NB4 (cell line): ENCODE measurements at regions not wholly inside any gene's neighbourhood (a gene's known extent, or its start where the extent isn't known, plus 50 kb on each side); places are given as distances from the start of the nearest gene placed in this dataset.

ENCODE experiments used
- CTCF ChIP-seq: IDR thresholded peaks from one replicate; pipeline ENCODE4 v1.5.1; 2012; ENCODE audit warnings: low read depth, low read length
- MAX ChIP-seq: IDR thresholded peaks from 2 replicates; pipeline ENCODE4 v1.6.1; 2011; ENCODE audit warnings: low read depth, low read length
- POLR2A ChIP-seq: IDR thresholded peaks from 2 replicates; pipeline ENCODE4 v1.6.1; 2011; ENCODE audit warnings: mild to moderate bottlenecking; ENCODE audit not compliant: insufficient read length; ENCODE audit errors: extremely low read depth

GRCh38 chr14:45905672-45906071 lies 652.7 kb upstream of the MIS18BP1 start:
- TF ChIP-seq CTCF (no peak), POLR2A (no peak), MAX (no peak)
